ENCODE measurements at regions not wholly inside any gene's neighbourhood (a gene's known extent, or its start where the extent isn't known, plus 50 kb on each side); places are given as distances from the start of the nearest gene placed in this dataset.

- DNase-seq (ENCODE audit: low spot score), result no peak
Measured at GRCh38 chr2:220220009-220220408, 592.6 kb downstream of the SLC4A3 start.

GRCh38 chr2:220221992-220222391, 594.6 kb downstream of the SLC4A3 start:
- no peak for DNase-seq (ENCODE audit: low spot score)

GRCh38 chr2:220224691-220225543, 597.5 kb downstream of the SLC4A3 start:
- DNase-seq (ENCODE audit: low spot score), result peak; percentile 94

GRCh38 chr2:220226076-220226475, 598.6 kb downstream of the SLC4A3 start:
- DNase-seq (ENCODE audit: low spot score), result peak; percentile 36

DNA sequence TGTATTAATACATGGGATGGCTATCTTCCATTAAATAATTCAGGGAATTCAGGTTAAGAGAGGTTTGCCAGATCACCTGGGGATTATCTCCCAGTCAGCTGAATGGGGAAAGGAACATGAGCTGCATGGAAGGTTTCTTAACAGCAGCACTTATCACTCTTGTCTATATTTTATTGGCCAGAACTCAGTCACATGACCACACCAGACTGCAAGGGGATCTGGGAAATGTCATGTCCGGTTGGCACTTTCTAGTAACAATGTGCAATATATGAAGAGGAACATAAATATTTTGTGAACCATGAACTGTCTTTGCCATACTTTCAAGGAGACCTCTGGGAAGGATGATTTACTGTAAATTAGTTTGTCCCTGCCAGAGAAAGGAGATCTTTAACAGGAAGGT, 599.1 kb downstream of the SLC4A3 start:
- no peak for DNase-seq (ENCODE audit: low spot score)

DNA sequence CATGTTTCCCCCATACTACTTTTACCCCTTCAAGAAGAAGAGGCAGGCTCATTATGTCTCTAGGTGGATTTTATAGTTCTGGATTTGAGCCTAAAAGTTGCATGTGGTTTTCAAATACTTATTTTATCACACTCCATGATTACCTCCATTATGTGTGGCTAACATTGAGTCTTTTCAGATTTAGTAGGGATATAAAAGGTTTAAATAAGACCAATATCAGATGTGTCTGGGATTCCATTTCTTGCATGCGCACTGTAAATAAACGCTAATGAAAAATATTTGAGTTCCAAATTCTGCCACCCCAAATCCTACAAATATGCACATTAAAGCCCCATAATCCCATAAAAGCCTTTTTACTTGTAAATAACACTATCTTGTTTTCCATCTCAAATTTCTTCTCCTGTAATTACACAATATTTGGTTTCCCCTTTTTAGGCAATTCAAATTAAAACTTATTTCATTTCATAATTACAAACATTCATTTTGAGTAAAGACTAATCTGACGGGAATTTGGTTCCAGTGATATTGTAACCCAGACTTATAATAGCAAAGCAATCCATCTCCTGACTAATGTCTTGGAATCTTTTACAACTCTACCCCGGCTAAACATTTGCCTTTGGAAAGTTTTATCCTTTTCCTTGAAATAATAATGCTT, 600.0 kb downstream of the SLC4A3 start:
- peak; percentile 59 for DNase-seq (ENCODE audit: low spot score)

DNA sequence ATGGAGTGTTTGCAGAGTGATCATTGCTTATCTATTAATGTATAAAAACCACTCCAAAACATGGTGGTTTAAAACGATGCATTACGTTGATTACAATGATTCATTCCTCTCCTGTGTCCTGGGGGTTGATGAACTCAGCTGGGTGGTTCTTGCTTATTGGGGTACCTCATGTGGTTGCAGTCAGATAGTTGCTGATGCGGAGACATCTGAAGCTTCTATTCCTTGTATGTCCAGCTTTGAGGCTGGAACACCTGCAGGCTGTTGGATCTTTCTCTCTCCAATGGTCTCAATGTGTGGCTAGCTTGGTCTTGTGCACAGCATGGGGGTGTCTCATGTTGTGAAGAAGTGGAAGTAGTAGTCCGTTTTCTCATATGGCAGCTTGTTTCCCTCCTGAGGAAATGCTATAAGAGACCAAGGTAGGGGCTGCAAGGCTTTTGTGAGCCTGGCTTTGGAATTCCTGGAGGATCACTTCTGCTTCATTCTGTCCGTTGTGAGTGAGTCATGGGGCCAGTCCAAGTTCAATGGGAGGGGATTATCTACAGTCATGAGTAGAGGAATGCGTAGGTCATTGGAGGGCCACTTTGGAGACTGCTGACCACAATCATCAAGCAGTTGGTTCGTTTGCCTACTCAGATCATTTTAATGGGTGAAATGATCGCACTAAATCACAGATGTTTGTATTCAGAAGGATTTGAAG, 601.0 kb downstream of the SLC4A3 start:
- DNase-seq (ENCODE audit: low spot score), result peak; percentile 99

DNA sequence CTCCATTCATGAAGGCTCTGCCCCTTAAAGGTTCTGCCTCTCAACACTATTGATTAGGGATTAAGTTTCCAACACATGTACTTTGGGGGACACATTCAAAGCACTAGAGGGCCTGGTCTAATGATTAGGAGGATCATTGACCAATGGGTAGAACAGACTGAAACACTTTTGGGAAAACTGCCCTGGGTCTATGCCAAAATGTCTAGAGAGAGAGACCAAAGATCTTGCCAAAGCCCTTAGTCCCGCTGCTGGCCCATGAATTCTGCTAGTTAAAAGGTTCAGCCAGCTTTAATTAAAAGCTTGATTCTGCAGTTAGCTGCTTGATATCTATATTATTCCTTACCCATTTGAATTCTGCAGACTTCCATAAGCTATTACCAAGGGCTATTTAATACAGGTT, 613.2 kb downstream of the SLC4A3 start:
- DNase-seq (ENCODE audit: low spot score), result no peak

DNA sequence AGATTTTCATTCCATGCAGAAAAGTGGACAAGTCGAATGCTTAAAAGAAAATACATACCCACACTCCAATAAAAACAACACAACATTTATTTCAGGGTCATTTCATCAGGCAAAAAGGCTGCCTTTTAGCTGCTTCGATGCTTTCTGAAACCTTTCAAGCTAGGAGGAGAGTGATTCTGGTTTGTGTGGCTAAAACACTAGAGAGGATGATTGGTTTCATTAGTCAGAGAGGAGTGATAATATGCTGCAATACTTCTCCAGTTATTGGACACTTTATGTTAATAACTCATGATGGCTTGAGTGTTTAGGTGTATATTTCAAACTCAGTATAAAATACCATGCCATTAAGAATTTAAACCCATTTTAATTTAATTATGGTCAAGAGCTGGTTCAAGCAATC, 614.0 kb downstream of the SLC4A3 start:
- DNase-seq (ENCODE audit: low spot score), result no peak

GRCh38 chr2:220243571-220243970, 616.1 kb downstream of the SLC4A3 start:
- no peak for DNase-seq (ENCODE audit: low spot score)

- DNase-seq (ENCODE audit: low spot score), result no peak
Measured at GRCh38 chr2:220246386-220246785, 619.0 kb downstream of the SLC4A3 start.

DNA sequence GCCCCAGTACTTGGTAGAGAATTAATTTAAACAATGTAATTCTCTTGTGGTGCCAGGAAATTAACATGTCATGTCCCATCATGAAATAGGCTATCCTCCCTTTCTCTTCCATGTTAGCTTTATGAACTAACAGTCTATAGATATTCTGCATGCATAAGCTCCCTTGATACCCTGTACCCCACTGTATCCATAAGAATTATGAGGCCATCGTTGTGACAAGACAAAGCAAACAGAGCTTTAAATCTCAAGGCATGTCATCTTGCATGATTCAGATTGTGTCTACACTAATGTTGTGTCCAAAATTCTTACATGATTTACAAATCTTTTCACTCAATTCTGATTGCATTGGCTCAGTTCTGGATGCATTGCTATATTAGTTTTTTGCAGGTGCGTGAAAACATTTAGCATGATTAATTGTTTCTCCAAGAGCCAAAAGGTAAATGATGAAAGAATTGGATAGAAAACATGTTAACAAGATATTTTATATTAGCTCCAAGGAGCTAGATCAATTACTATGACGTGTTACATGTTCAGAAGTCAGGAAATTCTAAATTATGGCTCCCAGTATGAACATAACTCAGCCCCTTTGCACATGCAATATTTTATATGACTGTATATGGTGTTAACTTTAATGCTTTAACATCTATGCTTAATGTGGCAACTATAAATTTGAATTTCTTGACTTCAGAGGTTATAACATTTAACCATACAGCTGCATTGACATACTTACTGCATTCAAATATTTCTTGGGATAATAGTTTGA, 620.3 kb downstream of the SLC4A3 start:
- DNase-seq (ENCODE audit: low spot score), result no peak

DNA sequence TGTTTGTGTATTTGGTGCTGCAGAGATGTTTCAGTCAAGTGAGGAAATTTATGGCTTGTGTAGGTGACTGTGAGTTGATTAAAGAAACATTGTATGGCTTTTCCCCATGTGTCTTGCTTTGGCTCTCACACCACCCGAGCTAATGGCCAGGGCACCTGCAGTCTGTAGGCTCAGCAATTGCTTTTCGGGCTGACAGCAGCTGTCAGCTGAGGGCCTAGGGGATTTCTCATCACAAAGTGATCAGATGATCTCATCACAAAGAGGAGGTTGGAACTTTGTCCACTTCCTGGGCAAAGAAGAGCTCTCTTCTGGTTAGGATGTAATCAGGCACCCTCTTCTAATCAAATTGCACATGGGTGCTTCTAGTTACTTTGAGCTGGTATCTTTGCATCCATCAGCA, 632.2 kb downstream of the SLC4A3 start:
- no peak for DNase-seq (ENCODE audit: low spot score)

- no peak for DNase-seq (ENCODE audit: low spot score)
Measured at GRCh38 chr2:220263300-220263699, 635.9 kb downstream of the SLC4A3 start.

DNA sequence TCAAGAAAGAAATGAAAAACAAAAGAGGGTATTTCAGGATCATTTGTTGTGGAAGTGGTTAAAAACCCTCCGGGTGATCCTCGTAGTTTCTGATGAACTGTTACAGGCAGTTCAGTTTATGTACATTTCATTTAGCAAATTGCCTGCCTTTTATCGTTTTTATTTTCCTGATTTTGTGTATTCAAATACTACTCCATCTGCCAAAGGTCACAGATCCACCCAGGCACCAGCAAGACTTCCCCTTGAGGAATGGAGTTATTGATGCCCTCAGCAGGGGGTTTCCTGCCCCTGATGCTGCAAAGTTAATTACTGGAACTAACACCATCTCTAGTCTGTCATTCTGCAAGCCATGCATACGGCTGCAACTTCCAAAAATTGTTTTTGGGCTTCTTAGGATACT, 641.9 kb downstream of the SLC4A3 start:
- no peak for DNase-seq (ENCODE audit: low spot score)

GRCh38 chr2:220270481-220271070, 643.1 kb downstream of the SLC4A3 start:
- DNase-seq (ENCODE audit: low spot score), result no peak

- no peak for DNase-seq (ENCODE audit: low spot score)
Measured at GRCh38 chr2:220272656-220273055, 645.2 kb downstream of the SLC4A3 start.

DNA sequence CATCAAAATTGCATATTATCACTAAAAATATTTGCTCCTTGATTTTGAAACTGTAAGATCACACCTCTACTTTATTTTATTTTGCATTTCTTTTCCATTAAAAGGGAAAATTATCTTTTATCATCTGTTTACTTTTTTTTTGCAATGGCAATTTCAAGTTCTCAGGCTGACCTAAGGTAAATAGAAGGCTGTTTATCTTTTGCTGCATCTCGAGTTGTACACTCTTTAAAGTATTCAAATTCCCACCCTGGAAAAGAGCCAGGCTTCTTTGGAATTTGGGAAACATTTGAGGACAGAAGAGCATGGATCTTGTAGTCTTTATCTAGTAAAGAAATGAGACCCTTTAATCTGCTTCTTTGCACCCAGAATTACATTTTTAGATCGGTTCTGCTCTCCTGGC, 645.7 kb downstream of the SLC4A3 start:
- no peak for DNase-seq (ENCODE audit: low spot score)

DNA sequence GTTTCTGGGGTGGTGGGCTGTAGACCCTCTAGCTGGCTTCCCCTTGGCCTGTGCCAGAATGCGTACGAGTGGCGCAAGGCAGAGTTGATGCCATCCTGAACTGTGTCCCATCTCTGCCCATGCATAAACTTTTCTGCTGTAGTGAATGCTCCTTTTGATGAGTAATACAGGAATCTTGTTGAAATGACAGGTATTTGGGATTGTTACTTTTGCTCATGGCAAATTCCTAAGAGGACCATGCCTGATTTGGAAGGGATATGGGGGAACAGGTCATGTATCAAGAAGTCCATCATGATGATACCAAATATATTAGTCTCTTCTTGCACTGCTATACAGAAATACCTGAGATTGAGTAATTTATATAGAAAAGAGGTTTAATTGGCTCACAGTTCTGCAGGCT, 648.0 kb downstream of the SLC4A3 start:
- peak; percentile 26 for DNase-seq (ENCODE audit: low spot score)

DNA sequence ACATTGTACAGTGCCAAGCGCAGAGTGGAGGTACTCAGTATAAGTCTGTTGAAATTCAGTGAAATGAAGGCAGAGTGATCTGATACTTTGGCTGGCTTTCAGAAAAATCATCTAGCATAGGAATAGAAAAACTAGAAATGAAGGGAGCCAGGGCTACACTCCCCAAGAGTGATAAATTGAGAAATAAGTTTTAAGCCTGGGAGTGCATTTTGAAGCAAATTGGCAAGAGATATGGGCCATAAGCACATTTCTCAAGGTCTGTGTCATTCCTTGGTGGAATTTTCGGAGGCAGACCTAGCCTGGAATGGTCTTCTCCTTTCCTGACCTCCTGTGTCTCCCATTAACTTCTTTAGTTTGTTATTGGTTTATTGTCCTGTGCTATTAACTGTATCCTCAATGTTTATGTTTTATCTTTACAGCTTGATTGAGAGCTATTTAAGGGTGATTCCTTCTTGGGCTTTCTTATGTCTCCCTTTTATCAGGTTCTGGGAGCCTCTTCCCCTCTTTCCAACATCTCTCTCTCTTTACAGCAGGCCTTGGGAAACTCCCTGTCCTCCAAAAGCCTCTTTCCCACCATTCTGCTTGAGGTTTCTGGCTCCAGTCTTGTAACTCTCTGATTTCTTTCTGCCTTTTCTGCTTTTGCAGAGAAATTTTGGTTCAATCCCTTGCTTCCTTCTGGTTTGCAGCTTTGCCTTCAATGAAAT, 649.5 kb downstream of the SLC4A3 start:
- DNase-seq (ENCODE audit: low spot score), result peak; percentile 27

DNA sequence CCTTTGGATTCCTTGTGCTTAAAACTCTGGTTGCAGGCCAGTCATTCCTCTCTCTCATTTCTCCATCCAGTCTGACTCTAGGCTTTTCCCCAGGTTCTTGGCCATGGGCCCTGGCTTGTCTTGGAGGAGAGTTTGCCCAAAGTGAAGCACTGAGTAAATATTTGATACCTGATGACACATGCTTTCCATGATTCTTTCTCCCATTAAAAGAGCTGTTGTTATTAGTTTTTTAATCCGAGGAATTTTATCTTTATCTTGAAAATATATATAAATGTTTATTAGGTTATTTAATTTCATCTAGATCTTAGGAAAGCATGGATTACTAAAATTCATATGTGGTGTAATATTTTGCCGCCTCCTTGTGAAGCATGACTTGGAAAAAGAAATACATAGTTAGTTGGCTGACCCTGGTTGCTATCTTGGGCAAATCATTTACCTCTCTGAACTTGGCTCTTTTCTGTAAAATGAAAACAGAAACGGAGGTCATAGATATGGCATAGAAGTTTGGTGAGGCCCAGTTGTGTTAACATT, 650.1 kb downstream of the SLC4A3 start:
- DNase-seq (ENCODE audit: low spot score), result peak; percentile 56
